ENCODE measurements at regions not wholly inside any gene's neighbourhood (a gene's known extent, or its start where the extent isn't known, plus 50 kb on each side); places are given as distances from the start of the nearest gene placed in this dataset.

DNA sequence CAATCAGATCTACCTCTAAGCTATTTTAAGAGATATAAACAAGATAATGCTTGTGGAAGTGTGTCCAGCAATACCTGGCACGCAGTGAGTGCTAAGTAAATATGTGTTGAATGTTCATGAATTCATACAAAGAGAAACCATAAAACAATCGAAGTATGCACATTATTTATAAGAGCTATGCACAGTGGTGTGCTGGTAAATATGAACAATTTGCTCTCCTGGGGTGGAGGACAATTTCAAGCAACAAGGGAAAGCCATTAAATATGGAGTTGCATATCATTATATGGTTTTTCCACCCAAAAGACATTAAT is 526.6 kb upstream of the MARCKS start:
- ATAC-seq, result no peak
- no peaks in the 10 kb centered on the region for H3K27me3 ChIP-seq
- intact Hi-C loops (cut with DNase I), result no loop called here
- TF ChIP-seq, protein P1, sequence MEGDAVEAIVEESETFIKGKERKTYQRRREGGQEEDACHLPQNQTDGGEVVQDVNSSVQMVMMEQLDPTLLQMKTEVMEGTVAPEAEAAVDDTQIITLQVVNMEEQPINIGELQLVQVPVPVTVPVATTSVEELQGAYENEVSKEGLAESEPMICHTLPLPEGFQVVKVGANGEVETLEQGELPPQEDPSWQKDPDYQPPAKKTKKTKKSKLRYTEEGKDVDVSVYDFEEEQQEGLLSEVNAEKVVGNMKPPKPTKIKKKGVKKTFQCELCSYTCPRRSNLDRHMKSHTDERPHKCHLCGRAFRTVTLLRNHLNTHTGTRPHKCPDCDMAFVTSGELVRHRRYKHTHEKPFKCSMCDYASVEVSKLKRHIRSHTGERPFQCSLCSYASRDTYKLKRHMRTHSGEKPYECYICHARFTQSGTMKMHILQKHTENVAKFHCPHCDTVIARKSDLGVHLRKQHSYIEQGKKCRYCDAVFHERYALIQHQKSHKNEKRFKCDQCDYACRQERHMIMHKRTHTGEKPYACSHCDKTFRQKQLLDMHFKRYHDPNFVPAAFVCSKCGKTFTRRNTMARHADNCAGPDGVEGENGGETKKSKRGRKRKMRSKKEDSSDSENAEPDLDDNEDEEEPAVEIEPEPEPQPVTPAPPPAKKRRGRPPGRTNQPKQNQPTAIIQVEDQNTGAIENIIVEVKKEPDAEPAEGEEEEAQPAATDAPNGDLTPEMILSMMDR (IDR thresholded peaks at IDR 0.05), result no peak
- H3K9me3 ChIP-seq, result no peaks in the 10 kb centered on the region
- H3K4me1 ChIP-seq, result no peaks in the 10 kb centered on the region
- WGBS, 2 donors, result 94 to 95% methylated on average over 2 of the region's 2 CpGs
- H3K4me3 ChIP-seq, result no peak overlapping the region
- H3K27ac ChIP-seq, result no peak overlapping the region
- DNase-seq, result no peak
- no peaks in the 10 kb centered on the region for H3K36me3 ChIP-seq

DNA sequence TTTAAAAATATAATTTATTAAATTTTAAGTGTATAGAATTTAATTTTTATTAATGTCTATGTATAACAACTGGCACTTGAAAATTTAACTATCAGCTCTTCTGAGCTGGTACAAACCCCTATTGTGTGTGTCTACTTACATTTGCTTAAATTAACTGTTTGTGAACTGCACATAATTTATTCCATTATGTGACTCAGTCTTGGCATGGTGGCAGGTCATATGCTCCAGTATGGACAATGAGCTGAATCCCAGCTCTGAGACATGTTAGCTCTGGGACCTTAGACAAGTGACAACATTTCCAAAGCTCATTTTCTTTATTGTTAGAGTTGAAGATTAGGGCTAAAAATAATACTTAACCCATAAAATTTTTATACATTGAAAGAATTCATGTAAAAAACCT is 526.1 kb upstream of the MARCKS start:
- TF ChIP-seq, protein P1 (IDR thresholded peaks at IDR 0.05), result no peak
- Histone ChIP-seq H3K4me1 (no peaks in the 10 kb centered on the region), H3K27ac (no peak overlapping the region), H3K9me3 (no peaks in the 10 kb centered on the region), H3K27me3 (no peaks in the 10 kb centered on the region), H3K4me3 (no peak overlapping the region), H3K36me3 (no peaks in the 10 kb centered on the region)
- intact Hi-C loops (cut with DNase I), result no loop called here
- DNase-seq (no peak), ATAC-seq (no peak)

DNA sequence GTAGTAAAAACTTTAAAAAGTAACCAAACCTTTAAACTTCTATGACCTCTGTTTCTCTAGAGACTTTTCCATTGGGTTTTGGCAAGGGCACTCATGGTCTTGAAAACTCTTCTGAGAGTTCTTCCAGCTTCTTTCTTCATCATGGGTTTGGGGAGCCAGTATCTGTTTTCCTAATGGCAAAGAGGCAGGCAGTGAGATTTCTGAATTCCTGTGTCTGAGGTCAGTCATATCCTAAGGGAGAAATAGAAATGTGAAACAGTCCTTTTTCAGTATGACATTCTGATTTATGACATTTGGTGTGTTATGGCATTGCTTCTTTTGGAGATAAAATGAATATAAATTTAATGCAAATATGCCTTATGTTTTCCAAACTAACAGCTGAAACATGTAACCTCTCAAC is 518.5 kb upstream of the MARCKS start:
- H3K9me3 ChIP-seq, result no peaks in the 10 kb centered on the region
- H3K4me1 ChIP-seq, result peaks cover 0 to 6% (median 0%) of the 10 kb centered on the region in 9 donors
- no peaks in the 10 kb centered on the region for H3K36me3 ChIP-seq
- DNase-seq, result no peak
- ATAC-seq, result peak in 1 of 8 donors; percentile 42
- intact Hi-C loops (cut with DNase I), result no loop called here
- TF ChIP-seq, protein P1 (IDR thresholded peaks at IDR 0.05), result no peak
- no peaks in the 10 kb centered on the region for H3K27me3 ChIP-seq
- H3K4me3 ChIP-seq, result no peak overlapping the region
- no peak overlapping the region for H3K27ac ChIP-seq

DNA sequence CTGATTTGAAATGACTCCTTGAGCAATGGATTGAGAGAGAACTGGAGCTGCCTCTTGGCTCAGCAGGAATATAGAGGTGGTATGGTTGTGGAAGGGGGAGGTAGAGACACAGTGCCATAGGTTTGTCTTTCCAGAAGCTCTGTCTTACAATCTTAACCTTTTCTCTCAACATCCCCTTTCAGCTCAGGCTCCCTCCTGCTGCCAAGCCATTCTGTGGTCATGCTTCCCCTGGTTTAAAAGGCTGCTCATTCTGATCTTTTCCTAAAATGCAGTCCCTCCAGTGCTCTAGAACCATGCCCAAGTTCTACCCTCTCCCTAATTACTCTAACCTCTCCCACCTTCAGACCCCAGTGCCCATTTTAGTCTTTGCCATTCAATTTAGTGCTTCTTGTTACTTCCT is 517.9 kb upstream of the MARCKS start:
- H3K36me3 ChIP-seq, result no peaks in the 10 kb centered on the region
- H3K4me3 ChIP-seq, result no peak overlapping the region
- no peaks in the 10 kb centered on the region for H3K9me3 ChIP-seq
- ATAC-seq (no peak), DNase-seq (no peak)
- no peak overlapping the region for H3K27ac ChIP-seq
- H3K27me3 ChIP-seq, result no peaks in the 10 kb centered on the region
- intact Hi-C loops (cut with DNase I), result no loop called here
- peaks cover 0 to 6% (median 0%) of the 10 kb centered on the region in 9 donors for H3K4me1 ChIP-seq
- TF ChIP-seq, protein P1 (IDR thresholded peaks at IDR 0.05), result no peak

DNA sequence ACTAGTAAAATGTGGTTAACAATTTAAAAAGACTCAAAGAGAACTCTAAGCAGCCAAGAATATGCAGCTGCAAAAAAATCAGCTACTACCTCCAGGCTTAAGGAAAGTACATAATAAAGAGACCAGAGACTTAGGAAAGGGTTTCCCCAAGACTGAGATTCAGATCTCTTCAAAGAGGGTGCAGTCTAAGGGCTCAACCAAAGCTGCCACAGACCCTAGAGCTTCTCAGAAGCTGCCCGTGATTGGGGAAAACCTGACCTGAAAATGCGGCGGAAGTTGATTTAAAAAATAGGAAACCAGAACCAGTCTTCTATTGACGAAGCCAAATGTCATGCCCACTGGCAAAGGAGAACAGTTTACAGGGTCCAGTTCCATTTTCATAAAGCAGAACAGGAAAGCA is 516.8 kb upstream of the MARCKS start:
- no peak overlapping the region for H3K27ac ChIP-seq
- H3K27me3 ChIP-seq, result no peaks in the 10 kb centered on the region
- H3K9me3 ChIP-seq, result no peaks in the 10 kb centered on the region
- no peak overlapping the region for H3K4me3 ChIP-seq
- H3K4me1 ChIP-seq, result peaks cover 0 to 6% (median 0%) of the 10 kb centered on the region in 9 donors
- TF ChIP-seq, protein P1 (IDR thresholded peaks at IDR 0.05), result no peak
- DNase-seq, result no peak
- 93 to 96% methylated on average over 4 of the region's 4 CpGs for whole genome bisulfite sequencing, 2 donors
- intact Hi-C loops (cut with DNase I), result no loop called here
- ATAC-seq, result no peak
- H3K36me3 ChIP-seq, result no peaks in the 10 kb centered on the region
